ENCODE measurements at regions not wholly inside any gene's neighbourhood (a gene's known extent, or its start where the extent isn't known, plus 50 kb on each side); places are given as distances from the start of the nearest gene placed in this dataset.
"Not testable (repeated sequence)": the region's sequence is repeated elsewhere in the genome, so short reads cannot be mapped to it uniquely, and the experiment has no call there.

DNA sequence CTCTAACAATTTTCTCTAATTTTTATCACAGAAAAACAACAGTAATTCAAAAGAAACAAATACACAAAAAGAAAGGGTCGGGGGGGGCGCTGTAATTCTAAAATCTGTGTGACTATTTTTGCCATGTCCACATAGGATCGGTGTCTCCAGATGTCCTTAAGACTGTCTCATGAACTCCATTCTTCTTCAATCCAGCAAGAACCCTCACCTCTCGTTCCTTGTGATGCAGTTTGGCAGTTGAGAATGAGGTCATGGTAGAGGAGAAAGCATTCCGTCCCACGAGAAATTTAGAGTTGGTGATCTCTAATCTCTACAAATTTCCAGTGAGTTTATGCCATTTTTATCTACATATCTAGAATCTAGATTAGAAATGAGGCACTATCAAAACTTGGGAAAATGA lies 394.7 kb downstream of the TFEC start:
- FAIRE-seq, result no peak

DNA sequence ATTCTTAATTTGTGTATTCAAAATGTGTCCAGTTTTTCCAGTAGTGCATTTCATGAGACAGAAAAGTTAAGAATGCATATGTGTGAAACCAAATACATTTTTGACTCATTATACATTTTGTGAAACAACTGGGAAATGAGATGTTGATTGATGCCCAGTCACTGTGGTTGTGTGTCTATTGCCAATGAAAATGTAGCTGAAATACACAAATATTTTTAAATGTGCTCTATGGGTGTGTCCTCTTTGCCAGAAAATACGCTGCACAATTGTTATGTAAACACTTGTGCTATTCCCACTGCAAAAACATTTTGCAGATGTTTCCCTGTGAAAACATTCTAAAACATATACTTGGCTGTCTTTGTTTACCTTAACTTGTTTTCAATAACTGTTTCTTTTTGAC lies 395.2 kb downstream of the TFEC start:
- FAIRE-seq, result no peak

DNA sequence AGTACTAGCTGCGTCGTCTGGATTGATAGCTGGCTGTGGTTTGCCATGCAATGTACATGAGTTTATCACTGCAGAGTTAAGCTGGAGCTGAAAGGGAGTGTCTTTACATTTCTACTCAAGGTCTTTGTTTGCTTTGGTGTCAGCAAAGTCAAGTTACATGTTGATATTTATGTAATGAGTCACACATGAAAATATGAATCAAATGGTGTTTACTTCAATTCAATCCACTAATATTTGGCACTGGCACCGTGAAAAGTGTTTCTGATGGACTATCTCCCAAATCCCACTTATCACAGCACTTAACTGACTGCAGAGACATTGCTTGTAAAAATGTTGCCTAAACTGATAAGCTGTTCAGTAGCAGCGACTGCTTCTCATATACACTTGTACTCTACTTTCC lies 395.9 kb downstream of the TFEC start:
- FAIRE-seq, result no peak

DNA sequence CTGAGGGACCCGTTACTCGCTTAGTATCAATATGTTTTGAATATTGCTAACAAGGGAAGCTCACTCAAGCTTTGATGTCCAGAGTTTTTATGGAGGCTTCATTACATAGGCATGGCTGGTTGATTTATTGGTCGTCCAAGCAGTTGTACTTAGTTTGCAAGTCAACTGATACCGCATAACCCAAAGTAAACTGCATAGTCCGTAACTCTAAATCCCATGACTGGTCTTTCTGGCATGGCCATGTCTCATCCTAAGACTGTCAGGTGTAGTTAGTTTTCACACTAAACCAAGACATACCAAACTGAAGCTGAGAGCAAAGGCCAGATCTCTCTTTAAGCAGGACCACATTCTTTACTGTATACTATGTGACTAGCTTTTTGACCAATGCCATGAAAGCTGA lies 397.9 kb downstream of the TFEC start:
- FAIRE-seq, result no peak

DNA sequence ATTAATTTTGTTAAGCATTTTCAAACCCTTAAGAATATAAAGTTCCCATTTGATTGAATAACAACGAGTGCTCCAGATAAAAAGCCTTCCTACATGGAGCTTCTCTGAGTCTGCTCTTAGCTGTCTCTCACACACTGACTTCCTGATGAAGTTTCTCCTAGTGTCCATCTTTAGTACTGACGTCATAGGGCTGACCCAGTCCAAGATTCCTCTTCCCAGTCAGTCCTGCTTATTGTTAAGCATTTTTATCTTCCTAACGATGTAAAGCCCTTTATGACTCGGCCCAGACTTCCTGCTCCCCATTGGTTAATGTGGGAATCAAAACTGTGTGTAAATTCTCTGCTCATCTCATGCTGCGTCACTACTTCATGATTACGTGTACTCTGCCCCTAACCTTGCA lies 398.8 kb downstream of the TFEC start:
- FAIRE-seq, result no peak

DNA sequence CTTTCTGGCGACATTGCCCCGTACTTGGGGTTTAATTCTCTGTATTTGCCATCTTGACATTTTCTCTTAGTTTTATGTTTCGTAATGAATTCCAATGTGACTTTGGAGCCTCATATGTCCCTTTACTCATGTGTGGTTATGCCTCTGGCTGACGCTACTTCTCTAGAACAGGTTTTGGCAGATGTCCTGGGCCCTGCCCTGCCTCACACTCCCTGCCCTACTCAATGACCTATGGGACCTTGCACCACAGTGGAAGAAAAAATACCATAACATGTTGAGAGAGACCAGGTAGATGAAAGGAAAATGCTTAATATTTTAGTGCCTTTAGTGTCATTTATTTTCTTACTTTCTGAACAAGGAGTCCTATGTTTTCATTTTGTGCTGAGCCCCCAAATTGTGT lies 400.5 kb downstream of the TFEC start:
- no peak for FAIRE-seq

DNA sequence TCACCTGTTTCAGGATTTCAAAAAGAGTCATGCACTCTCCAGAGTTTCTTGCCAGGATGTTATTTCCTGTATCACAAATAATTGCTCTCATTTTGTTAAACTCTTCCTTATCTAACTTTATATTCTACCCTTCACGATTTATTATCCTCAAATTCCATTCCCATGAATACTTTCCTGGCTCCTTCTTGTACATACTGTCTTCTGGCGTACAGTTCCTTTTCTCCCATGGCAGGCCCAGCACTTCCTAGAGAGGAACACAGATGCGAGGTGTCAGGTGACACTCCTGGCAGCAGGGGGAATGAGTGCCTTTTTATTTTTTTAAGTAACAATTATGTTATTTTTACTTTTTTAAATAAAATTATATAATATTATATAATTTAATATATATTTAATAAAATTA lies 411.9 kb downstream of the TFEC start:
- no peak for FAIRE-seq

DNA sequence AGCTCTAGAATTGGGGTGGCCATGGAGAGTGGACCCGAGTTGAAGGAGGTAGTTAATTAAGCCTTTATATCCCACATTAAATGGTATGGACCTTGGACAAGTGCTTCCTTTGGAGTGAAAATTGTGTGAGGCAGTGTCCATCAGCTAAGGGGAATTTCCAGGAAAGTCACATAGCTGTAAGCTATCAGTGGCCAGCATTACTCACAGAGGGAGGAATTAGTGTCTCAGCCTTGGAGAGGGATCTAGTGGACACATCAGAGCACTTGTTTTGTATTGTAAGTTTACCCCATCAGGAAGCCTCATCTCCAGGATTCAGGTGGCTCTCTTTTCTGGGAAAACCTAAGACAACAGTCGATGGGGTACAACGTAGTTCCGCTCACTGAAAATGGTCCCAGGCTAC lies 416.7 kb downstream of the TFEC start:
- no peak for FAIRE-seq

DNA sequence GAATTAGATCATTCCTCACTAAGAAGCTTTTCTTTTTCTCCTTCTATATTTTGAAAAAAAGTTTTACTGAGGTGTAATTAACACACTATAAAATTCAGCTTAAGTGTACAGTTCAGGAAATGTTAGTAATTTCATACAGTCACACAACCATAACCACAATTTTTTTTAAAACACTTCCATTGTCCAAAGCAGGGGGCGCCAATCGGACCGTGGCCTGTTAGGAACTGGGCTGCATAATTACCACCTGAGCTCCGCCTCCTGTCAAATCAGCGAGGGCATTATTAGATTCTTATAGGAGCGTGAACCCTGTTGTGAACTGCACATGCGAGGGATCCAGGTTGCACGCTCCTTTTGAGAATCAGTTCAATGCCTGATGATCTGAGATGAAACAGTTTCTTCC lies 427.1 kb downstream of the TFEC start:
- no peak for FAIRE-seq

DNA sequence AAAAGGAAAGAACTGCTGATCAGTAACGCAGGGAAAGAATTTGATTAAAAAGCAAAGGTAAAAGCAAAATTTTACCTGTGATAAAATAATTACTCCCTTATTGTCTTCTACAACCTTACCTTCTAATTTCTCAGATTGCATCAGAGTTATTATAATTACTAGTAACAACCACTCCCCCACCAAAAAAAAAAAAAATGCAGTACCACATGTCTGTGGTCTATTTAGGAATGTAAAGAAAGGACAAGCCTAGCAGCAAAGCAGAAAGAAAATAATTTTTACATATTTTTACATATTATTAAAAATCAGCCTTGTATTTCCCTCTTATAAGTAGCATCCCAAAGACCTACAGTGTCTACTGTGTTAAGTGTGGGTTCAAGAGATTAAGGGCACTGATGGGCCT lies 430.4 kb downstream of the TFEC start:
- FAIRE-seq, result no peak

DNA sequence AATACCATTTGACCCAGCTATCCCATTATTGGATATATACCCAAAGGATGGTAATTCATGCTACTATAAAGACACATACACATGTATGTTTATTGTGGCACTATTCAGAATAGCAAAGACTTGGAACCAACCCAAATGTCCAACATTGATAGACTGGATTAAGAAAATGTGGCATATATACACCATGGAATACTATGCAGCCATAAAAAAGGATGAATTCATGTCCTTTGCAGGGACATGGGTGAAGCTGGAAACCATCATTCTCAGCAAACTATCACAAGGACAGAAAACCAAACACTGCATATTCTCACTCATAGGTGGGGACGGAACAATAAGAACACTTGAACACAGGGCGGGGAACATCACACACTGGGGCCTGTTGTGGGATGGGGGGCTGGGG lies 431.4 kb downstream of the TFEC start:
- not testable (repeated sequence) for FAIRE-seq

DNA sequence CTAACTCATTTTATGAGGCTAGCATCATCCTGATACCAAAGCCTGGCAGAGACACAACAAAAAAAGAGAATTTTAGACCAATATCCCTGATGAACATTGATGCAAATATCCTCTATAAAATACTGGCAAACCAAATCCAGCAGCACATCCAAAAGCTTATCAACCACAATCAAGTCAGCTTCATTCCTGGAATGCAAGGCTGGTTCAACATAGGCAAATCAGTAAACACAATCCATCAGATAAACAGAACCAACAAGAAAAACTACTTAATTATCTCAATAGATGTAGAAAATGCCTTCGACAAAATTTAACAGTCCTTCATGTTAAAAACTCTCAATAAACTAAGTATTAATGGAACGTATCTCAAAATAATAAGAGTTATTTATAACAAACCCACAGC lies 433.3 kb downstream of the TFEC start:
- FAIRE-seq, result not testable (repeated sequence)

DNA sequence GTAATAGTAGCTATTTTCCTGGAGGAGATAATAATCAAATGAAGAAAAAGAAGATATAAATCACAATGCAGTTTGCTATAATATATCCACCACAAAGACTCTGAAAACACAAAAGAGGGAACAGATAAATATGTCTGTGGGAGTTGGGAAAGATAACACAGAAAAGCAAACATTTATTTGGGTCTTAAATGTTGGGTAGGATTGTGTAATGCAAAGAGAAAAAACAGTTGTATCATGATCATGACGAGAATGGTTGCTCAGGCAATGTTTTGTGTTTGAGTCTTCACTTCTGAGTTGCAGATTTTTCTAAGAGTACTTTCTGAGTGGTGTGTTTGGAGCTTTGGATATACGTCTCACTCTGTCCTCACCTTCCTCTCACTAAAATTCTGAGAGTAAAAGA lies 437.5 kb downstream of the TFEC start:
- FAIRE-seq, result no peak

DNA sequence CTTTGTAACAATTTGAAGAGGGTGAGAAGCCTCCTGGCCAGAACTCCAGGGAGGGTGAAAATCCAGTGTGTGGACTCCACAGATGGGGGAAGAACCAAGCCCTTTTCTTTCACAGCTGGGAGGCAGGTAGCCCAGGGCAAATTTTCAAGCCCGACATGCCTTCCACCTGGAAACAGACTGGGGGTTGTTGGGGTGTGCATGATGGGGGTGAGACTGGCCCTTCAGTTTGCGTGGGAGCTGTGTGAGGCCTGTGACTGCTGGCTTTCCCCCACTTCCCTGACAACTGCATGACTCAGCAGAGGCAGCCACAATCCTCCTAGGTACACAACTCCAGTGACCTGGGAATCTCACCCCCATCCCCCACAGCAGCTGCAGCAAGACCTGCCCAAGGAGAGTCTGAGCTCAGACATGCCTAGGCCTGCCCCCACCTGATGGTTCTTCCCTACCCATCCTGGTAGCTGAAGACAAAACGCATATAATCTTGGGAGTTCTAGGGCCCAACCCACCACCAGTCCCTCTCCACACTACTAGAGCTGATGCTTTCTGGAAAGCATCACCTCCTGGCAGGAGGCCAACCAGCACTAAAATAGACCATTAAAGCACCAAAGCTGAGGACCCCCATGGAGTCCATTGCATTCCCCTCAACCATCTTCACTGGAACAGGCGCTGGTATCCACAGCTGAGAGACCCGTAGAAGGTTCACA lies 445.4 kb downstream of the TFEC start:
- no peak for FAIRE-seq

DNA sequence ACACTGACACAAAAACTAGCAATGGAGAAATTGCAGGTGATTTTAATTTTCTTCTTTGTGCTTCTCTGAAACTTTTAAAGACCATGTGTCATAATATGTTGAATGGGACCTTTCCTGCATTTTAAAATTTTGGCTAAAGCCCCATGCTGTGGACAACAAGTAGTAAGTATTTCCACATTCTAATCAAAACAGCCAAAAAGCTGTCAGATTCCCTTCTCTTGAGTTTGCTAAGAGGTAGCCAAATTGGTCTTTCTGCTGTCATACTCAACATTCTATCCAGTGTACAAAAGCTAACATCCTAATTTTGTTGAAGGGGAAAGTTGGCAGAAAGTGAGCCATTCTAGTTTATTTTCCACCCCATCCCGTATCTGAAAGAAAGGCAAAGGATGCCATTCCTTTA lies 447.6 kb downstream of the TFEC start:
- FAIRE-seq, result no peak

DNA sequence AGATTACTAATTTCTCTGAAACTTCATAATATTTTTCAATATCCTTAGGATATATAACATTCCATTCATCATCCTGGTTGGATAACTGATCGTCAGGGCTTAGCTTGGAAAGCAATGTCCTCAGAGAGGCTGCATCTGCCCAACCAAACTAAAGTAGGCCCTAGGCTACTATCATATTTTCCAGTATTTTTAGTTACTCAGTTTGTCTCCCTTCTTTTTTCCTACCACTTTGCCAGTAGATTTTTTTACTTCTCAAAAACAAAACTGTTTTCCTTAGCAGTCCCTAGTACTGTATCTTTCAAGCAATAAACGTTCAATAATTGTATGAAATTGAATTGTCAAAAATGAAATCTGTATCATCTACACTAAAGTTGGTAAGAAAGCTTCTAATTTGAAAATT lies 452.0 kb downstream of the TFEC start:
- FAIRE-seq, result no peak

DNA sequence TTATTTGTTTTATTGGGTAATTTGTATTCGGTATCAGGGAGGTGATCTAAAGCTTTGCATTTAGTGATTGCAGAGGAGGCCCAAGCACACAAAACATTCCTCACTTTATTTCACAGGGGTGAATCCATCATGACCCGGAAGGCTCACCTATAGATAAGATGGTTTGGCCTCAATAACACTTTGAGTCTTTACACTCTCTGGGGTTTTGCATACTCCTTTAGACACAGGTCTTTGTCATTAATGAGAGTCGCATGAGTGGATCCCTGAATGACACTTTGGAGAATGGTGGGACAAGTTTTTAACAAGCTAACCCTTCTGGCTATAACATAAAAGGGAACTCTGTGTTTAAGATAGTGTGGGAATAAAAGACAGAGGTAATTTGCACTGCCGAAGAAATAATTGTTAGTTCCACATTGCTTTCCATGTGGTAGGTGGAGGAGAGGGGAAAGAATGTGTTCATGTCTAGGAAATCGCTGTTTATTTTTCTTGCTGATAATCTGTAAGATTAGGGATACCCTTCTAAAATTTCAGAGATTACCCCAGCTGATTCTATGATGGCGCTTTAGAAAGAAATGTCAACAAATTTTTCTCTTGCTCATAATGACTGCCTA lies 455.8 kb downstream of the TFEC start:
- FAIRE-seq, result no peak

DNA sequence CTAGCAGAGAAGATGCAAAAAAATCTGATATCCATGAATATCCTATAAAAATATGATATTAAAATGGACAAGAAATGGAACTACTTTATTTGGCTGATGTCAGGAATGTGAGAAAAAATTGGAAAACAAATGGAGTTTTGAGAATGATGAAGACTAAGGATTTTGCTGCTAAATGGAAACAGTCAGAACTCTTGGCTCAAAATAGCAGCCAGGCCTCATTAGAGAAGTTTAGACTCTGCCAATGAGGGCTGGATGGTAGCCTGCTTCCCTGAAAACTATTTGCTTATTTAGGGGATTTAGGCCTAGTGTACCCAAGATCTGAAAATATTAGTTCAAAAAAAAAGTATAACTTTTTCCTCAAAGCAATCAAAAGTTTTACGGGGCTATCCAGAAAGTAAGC lies 458.5 kb downstream of the TFEC start:
- FAIRE-seq, result no peak

DNA sequence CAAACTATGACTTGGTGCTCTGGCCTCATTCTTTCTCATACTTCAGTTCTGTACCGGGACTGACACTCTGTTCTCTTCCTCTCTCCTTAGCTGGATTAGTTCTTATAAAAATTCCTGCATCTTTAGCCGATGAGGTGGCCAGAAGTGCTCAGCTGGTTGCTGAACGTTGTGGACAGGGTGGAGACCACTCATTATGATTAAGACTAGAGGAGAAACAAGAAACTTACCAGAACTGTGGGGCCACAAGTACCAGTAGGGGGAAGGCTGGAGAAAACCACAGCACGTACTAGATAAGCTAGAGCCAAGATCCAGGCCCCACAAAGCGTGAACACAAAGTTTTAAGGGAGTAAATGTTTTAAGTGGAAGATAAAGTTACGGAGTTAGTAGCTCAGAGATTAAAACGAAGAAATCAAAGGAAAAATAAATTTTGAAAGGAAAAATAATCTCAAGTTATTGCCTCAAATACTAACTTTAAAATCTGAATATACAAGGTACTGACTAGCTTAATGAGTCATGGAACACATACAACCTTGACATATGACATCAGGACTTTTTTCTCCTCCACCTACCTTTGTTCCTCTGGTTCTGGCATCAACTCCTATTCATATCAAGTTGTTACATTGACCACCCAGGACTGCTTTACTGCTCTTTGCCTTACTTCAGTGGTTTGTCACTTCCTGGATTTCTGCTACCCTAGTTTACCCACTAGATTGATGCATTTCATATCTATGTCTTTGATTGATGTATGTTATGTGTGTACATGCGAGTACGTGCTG lies 469.0 kb downstream of the TFEC start:
- no peak for FAIRE-seq

DNA sequence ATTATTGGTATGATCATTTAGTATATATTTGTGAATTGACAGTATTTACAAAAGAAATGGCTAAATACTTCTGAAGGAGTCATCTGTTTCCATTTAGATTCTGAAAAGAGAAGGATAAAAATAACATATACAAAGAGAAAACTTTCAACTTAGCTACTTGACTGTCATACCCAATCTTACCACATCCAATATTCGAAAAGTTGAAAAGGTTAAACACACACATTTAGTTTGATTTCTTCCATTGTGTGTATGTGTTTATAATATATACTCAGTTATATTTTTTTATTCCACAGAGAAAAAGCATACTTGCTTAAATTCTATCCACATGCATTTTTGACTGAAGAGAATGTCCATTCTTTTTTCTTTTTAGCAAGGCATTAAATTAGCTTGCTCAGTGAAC lies 470.7 kb downstream of the TFEC start:
- no peak for FAIRE-seq

DNA sequence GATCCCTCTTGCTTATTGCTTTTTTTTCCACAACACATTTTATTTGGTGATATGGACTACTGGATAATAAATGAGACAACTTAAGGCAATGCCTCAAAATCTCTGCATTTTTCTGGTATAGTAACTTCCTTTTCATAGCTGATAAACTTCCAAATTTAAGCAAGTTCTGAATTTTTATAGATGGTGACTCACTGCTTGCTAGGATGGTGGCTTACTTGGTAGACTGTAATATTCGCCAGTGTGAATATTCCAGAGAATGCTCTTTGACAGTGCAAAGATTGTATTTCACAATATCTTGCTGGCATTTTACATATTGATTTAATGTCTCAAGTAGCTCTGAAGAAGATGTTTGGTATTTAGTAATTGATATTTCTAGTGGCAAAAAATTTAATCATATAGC lies 472.4 kb downstream of the TFEC start:
- no peak for FAIRE-seq

DNA sequence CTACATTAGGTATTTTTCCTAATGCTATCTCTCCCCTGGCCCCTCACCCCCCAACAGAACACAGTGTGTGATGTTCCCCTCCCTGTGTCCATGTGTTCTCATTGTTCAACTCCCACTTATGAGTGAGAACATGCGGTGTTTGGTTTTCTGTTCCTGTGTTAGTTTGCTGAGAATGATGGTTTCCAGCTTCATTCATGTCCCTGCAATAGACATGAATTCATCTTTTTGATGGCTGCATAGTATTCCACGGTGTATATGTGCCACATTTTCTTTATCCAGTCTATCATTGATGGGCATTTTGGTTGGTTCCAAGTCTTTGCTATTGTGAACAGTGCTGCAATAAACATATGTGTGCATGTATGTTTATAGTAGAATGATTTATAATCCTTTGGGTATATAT lies 473.3 kb downstream of the TFEC start:
- not testable (repeated sequence) for FAIRE-seq

DNA sequence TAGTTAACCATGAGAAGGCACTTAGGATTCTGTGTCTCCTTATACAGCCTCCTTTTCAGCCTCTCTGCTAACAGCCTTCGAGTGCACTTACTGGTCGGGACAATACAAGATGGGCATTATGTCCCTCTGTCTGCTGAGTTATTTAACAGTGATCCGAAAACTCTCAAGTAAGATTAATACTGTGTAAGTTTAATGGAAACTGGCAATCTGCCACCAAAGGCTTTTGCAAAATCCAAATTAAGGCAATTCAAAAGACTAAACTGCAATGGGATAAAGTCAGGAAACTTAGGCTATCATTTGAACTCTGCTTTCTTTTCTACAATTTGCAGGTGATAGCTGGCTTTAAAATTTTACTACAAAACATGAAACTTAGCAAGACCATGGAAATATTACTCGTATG lies 477.8 kb downstream of the TFEC start:
- FAIRE-seq, result no peak

DNA sequence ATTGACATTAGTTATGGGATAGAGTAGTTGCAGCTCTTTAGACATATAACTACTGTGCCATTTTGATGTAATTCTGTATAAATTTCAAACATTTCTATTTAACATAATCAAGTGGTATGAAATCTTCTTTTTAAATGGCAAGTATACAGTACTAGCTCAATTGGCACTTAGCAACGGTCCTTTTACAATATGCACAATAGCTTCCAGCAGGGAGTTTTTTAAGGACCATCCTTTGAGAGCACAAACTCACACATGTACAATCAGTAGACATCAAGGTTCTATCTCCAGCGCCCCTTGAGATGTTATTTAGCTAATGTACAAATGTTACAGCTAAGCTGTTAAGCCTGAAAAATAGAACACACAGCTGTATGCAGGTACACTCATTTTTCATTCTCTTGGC lies 480.7 kb downstream of the TFEC start:
- FAIRE-seq, result no peak
